Endothelial cell of umbilical vein (primary cell): ENCODE measurements at regions not wholly inside any gene's neighbourhood (a gene's known extent, or its start where the extent isn't known, plus 50 kb on each side); places are given as distances from the start of the nearest gene placed in this dataset.

Experiments used
- BruUV-seq: library from RNA; stranded (reverse); fragments of 400-500 nt; replicated peaks from 2 replicates; lab custom pipeline; 2021; lab: Mats Ljungman, UMichigan
- CTCF ChIA-PET: fragments of 300-600, 350-600 bp; sonication (Branson Sonifier 250); formaldehyde crosslinking; loops from one replicate; lab custom pipeline; 2021; ENCODE audit warnings: antibody characterized with exemption, inconsistent platforms; lab: Charles Lee
- POLR2A ChIA-PET: fragments of 300-600, 350-600 bp; sonication (Branson Sonifier 250); formaldehyde crosslinking; loops from one replicate; lab custom pipeline; 2021; ENCODE audit warnings: antibody characterized with exemption, inconsistent platforms; lab: Charles Lee
- DNase-seq: peaks from one replicate; pipeline ENCODE4 v3.0.0-alpha.2; 2011; ENCODE audit warnings: low read depth, low spot score
- FAIRE-seq: peaks from 2 replicates; lab custom pipeline; 2011; peaks lifted over from hg19 to GRCh38; lab: Jason Lieb, UNC
- H2AFZ ChIP-seq: 2 replicates; pipeline ENCODE4 v1.6.0; 2012; ENCODE audit warnings: low read depth, low read length, control low read depth, inconsistent platforms
- H3K27ac ChIP-seq: 2 replicates; pipeline ENCODE4 v1.5.1; 2011; ENCODE audit warnings: low read depth, mild to moderate bottlenecking, control low read depth, low read length, moderate library complexity; ENCODE audit not compliant: insufficient read depth
- H3K27me3 ChIP-seq, 2 experiments: 2 replicates each; pipeline versions ENCODE4 v1.6.0 to v1.6.1; 2011; ENCODE audit warnings: low read length in 2 of 2, mixed read lengths in 1 of 2; ENCODE audit not compliant: control insufficient read depth in 2 of 2, insufficient read depth in 2 of 2
- H3K36me3 ChIP-seq, 2 experiments: 2 replicates in 1 of 2; 3 replicates in 1 of 2; pipeline ENCODE4 v1.5.1; 2011; ENCODE audit warnings: low read length in 2 of 2, mild to moderate bottlenecking in 1 of 2, moderate library complexity in 1 of 2; ENCODE audit not compliant: control insufficient read depth in 2 of 2, insufficient read depth in 2 of 2; ENCODE audit errors: extremely low read depth in 1 of 2
- H3K4me1 ChIP-seq: 3 replicates; pipeline ENCODE4 v1.5.1; 2011; ENCODE audit warnings: mild to moderate bottlenecking, low read length; ENCODE audit not compliant: control insufficient read depth, insufficient read depth; ENCODE audit errors: extremely low read depth
- H3K4me2 ChIP-seq: 2 replicates; pipeline ENCODE4 v1.6.1; 2011; ENCODE audit warnings: low read length, control low read depth, mixed read lengths; ENCODE audit not compliant: insufficient read depth
- H3K4me3 ChIP-seq, 3 experiments: fragments of 200-600 bp in 1 of 3; sonication (generic), shearing (Covaris generic) in 1 of 3; replicated peaks in 1 of 3; 2 replicates each; pipeline ENCODE4 v1.5.1; 2011 to 2016; ENCODE audit warnings: control low read depth in 3 of 3, low read length in 3 of 3, mild to moderate bottlenecking in 2 of 3, inconsistent platforms in 1 of 3, low read depth in 1 of 3, moderate library complexity in 1 of 3; ENCODE audit not compliant: insufficient read depth in 1 of 3
- H3K79me2 ChIP-seq: 2 replicates; pipeline ENCODE4 v1.6.0; 2012; ENCODE audit warnings: low read length, inconsistent platforms; ENCODE audit not compliant: control insufficient read depth, insufficient read depth
- H3K9ac ChIP-seq: replicated peaks from 2 replicates; pipeline ENCODE3; 2011; ENCODE audit warnings: low read length, control low read depth; ENCODE audit not compliant: insufficient read depth; ENCODE audit errors: extremely low read depth
- H3K9me1 ChIP-seq: replicated peaks from 3 replicates; pipeline ENCODE4 v1.6.0; 2011; ENCODE audit warnings: mild to moderate bottlenecking, low read length; ENCODE audit not compliant: control insufficient read depth, insufficient read depth; ENCODE audit errors: extremely low read depth
- H3K9me3 ChIP-seq: replicated peaks from 2 replicates; pipeline ENCODE4 v1.5.1; 2012; ENCODE audit warnings: low read length, inconsistent platforms; ENCODE audit not compliant: control insufficient read depth, insufficient read depth
- H4K20me1 ChIP-seq: replicated peaks from 2 replicates; pipeline ENCODE3; 2011; ENCODE audit warnings: mild to moderate bottlenecking, low read length; ENCODE audit not compliant: control insufficient read depth, insufficient read depth; ENCODE audit errors: extremely low read depth
- EZH2 ChIP-seq: IDR thresholded peaks from 2 replicates; pipeline ENCODE4 v1.6.1; 2012; ENCODE audit warnings: borderline replicate concordance, low read depth, mild to moderate bottlenecking, moderate library complexity, low read length, inconsistent platforms; ENCODE audit not compliant: severe bottlenecking
- FOS ChIP-seq: IDR thresholded peaks from 2 replicates; pipeline ENCODE4 v1.6.1; 2011; ENCODE audit warnings: mild to moderate bottlenecking, low read length, moderate library complexity, borderline replicate concordance; ENCODE audit not compliant: insufficient read depth
- GATA2 ChIP-seq: IDR thresholded peaks from 2 replicates; pipeline ENCODE4 v1.7.0; 2011; ENCODE audit warnings: low read depth, mild to moderate bottlenecking, moderate library complexity, mixed read lengths, low read length; ENCODE audit not compliant: insufficient read length, insufficient read depth
- JUN ChIP-seq: IDR thresholded peaks from 2 replicates; pipeline ENCODE4 v1.6.1; 2011; ENCODE audit warnings: borderline replicate concordance, low read depth; ENCODE audit not compliant: insufficient read length, insufficient read depth
- MYC ChIP-seq: IDR thresholded peaks from one replicate; pipeline ENCODE4 v1.6.1; 2011; ENCODE audit warnings: mild to moderate bottlenecking, low read depth, low read length
- POLR2A ChIP-seq: IDR thresholded peaks from 2 replicates; pipeline ENCODE4 v1.6.1; 2012; ENCODE audit warnings: low read depth, mild to moderate bottlenecking, control low read depth, low read length
- POLR2AphosphoS5 ChIP-seq: IDR thresholded peaks from 2 replicates; pipeline ENCODE4 v1.6.1; 2012; ENCODE audit warnings: low read depth, mild to moderate bottlenecking, control low read depth, low read length, moderate library complexity; ENCODE audit not compliant: insufficient read depth
- dilution Hi-C: fragments of 300-500 bp; cut with MboI; formaldehyde crosslinking; loops from one replicate; pipeline ENCODE4 v1.15.0; 2019; ENCODE audit warnings: low sequenced_read_pairs; ENCODE audit not compliant: extremely low pct_ligation_motif_present
- intact Hi-C: fragments of 100-400 bp; cut with micrococcal nuclease; formaldehyde crosslinking; loops from one replicate; pipeline ENCODE4 v1.10.0; 2022
- TF ChIP-seq, protein P1 (sequence below), 2 donors: IDR thresholded peaks; 1 replicate in 1 of 2; 2 replicates in 1 of 2; pipeline ENCODE4 v1.5.1; 2011; ENCODE audit warnings: low read length in 2 of 2, mild to moderate bottlenecking in 2 of 2, moderate library complexity in 2 of 2, control low read depth in 1 of 2, inconsistent platforms in 1 of 2, low read depth in 1 of 2; ENCODE audit not compliant: insufficient read depth in 1 of 2; ENCODE audit errors: extremely low read depth in 1 of 2
- TF ChIP-seq, protein P2 (sequence below): IDR thresholded peaks from 2 replicates; pipeline ENCODE4 v1.6.1; 2011; ENCODE audit not compliant: insufficient read depth, insufficient read length

DNA sequence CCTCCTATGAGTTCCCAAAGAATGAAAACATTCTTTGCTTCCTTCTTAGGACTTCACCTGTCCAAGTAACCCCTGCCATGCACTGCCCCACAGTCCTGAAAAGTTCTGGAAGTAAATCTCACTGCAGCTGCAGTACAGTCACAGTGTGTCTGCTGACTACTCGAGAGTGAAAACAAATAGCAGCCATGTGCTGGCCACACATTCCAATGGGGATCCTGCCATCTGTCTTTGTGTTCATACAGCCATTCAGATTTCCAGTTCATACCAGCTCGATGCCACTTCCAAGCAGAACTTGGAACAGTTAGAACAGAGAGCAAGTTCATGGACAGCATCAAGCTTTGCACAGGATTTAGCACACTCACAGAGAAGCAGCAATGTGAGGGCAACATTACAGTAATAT, 629.9 kb upstream of the ACVR2A start:
- H3K4me1 ChIP-seq, result no peaks in the 10 kb centered on the region
- no peaks in the 10 kb centered on the region for H3K36me3 ChIP-seq
- H3K79me2 ChIP-seq, result no peaks in the 10 kb centered on the region
- no peaks in the 10 kb centered on the region for H3K27me3 ChIP-seq
- FAIRE-seq (no peak), DNase-seq (no peak)
- intact Hi-C loops (no loop called here), dilution Hi-C loops (no loop called here)
- H3K9ac ChIP-seq, result no peak overlapping the region
- H3K27ac ChIP-seq, result no peak overlapping the region
- CTCF ChIA-PET, result no interaction called here
- no TSS peak for BruUV-seq
- H2AFZ ChIP-seq, result no peak overlapping the region
- H3K4me3 ChIP-seq, result no peak overlapping the region
- H4K20me1 ChIP-seq, result no peaks in the 10 kb centered on the region
- H3K4me2 ChIP-seq, result no peak overlapping the region
- TF ChIP-seq POLR2A, result no peak
- TF ChIP-seq GATA2, result no peak
- no peak for TF ChIP-seq EZH2
- TF ChIP-seq, protein P1, sequence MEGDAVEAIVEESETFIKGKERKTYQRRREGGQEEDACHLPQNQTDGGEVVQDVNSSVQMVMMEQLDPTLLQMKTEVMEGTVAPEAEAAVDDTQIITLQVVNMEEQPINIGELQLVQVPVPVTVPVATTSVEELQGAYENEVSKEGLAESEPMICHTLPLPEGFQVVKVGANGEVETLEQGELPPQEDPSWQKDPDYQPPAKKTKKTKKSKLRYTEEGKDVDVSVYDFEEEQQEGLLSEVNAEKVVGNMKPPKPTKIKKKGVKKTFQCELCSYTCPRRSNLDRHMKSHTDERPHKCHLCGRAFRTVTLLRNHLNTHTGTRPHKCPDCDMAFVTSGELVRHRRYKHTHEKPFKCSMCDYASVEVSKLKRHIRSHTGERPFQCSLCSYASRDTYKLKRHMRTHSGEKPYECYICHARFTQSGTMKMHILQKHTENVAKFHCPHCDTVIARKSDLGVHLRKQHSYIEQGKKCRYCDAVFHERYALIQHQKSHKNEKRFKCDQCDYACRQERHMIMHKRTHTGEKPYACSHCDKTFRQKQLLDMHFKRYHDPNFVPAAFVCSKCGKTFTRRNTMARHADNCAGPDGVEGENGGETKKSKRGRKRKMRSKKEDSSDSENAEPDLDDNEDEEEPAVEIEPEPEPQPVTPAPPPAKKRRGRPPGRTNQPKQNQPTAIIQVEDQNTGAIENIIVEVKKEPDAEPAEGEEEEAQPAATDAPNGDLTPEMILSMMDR (IDR thresholded peaks at IDR 0.05; ENCODE audit: extremely low read depth in 1 of 2, insufficient read depth in 1 of 2, low read depth in 1 of 2, low read length in 2 of 2), result no peak
- TF ChIP-seq, protein P2, sequence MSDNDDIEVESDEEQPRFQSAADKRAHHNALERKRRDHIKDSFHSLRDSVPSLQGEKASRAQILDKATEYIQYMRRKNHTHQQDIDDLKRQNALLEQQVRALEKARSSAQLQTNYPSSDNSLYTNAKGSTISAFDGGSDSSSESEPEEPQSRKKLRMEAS, result no peak
- TF ChIP-seq POLR2AphosphoS5, result no peak
- TF ChIP-seq JUN, result no peak
- no peak for TF ChIP-seq FOS
- no peak for TF ChIP-seq MYC
- H3K9me3 ChIP-seq, result no peaks in the 10 kb centered on the region
- H3K9me1 ChIP-seq, result no peaks in the 10 kb centered on the region
- POLR2A ChIA-PET, result no interaction called here
